HG02588 (cell line): ENCODE measurements at regions not wholly inside any gene's neighbourhood (a gene's known extent, or its start where the extent isn't known, plus 50 kb on each side); places are given as distances from the start of the nearest gene placed in this dataset.
"Not testable (repeated sequence)": the region's sequence is repeated elsewhere in the genome, so short reads cannot be mapped to it uniquely, and the experiment has no call there.

Experiments
- ATAC-seq: cut with Tn5 transposase; IDR thresholded peaks from one replicate; pipeline ENCODE4 v1.9.1; 2021; ENCODE audit warnings: mild to moderate bottlenecking, moderate library complexity; ENCODE audit not compliant: unreplicated experiment

DNA sequence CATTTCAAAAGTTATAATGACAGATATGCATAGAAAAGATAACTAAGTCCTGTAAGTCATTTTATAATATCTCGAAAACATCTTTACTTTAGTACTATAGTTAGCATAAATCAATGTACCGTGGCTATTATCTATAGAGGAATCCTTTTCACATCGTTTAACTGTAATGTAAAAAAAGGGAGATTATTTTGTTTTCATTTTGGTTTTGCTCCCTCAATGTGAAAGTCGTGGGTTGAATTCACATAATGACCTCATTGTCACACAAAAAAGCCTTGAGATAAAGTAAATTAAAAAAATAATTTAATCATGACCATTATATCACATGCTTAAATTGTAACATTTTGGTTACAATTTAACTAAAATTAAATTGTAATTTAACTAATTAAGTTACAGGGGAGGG, 560.5 kb upstream of the POT1 start:
- ATAC-seq, result no peak

DNA sequence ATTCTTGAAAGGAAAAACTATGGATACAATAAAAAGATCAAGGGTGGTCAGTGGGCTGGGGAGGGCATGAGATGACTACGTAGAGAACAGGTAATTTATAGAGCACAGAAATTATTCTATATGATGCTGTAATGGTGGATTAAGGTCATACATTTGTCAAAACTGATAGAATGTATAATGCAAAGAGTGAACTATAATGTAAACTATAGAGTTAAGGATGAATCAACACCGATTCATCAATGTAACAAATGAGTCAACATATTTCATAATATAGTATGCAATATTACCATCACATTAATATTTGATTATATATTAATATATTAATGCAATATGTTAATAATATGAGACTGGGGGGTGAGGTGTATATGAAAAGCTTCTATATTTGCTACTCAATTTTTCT, 555.6 kb upstream of the POT1 start:
- no peak for ATAC-seq

DNA sequence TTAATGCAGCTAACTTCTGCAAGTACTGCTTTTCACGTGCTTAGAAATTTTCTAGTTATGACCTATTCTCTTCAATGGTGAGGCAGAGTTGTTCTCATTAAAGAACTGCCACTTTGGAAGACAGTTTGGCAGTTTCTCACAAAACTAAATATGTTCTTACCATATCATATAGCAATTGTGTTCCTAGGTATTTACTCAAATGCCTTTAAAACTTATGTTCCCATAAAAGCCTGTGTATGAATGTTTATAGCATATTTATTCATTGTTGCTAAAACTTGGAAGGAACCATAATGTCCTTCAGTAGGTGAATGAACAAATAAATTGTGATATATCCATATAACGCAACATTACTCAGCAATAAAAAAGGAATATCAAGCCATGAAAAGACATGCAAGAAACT, 555.1 kb upstream of the POT1 start:
- ATAC-seq, result no peak

DNA sequence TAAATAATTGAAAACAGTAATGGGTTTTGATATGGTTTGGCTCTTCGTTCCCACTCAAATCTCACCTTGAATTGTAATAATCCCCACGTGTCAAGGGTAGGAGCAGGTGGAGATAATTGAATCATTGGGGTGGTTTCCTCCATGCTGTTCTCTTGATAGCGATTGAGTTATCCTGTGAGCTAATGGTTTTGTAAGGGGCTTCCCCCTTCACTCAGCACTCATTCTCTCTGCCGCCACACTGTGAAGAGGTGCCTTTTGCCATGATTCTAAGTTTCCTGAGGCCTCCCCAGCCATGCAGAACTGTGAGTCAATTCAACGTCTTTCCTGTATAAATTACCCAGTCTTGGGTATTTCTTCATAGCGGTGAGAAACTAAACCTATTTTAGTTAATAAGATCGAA, 551.7 kb upstream of the POT1 start:
- ATAC-seq, result no peak

DNA sequence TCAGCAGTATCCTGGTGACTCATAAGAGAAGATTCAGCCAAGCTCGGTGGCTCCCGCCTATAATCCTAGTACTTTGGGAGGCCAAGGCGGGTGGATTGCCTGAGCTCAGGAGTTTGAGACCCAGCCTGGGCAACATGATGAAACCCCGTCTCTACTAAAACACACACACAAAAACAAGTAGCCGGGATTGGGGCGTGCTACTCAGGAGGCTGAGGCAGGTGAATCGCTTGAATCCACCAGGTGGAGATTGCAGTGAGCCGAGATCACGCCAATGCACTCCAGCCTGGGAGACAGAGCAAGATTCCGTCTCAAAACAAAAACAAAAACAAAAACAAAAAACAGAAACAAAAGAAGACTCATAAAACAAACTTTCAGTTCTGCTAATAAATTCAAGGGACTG, 551.1 kb upstream of the POT1 start:
- ATAC-seq, result no peak

DNA sequence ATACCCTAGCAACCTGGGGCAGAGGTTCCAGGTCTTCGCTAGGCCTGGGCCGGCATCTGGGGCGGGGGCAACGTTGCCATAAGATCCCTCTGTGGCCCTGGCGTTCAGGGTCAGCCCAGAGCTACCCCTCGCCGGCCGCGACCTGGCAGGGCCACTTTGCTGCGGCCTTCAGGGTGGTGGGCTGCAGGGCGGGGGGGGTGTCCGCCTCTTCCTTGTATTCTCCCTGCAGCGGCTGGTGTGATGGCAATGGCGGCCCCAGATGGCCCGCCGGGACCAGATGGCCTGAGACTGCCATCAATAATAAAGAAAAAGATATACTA, 539.2 kb upstream of the POT1 start:
- no peak for ATAC-seq

DNA sequence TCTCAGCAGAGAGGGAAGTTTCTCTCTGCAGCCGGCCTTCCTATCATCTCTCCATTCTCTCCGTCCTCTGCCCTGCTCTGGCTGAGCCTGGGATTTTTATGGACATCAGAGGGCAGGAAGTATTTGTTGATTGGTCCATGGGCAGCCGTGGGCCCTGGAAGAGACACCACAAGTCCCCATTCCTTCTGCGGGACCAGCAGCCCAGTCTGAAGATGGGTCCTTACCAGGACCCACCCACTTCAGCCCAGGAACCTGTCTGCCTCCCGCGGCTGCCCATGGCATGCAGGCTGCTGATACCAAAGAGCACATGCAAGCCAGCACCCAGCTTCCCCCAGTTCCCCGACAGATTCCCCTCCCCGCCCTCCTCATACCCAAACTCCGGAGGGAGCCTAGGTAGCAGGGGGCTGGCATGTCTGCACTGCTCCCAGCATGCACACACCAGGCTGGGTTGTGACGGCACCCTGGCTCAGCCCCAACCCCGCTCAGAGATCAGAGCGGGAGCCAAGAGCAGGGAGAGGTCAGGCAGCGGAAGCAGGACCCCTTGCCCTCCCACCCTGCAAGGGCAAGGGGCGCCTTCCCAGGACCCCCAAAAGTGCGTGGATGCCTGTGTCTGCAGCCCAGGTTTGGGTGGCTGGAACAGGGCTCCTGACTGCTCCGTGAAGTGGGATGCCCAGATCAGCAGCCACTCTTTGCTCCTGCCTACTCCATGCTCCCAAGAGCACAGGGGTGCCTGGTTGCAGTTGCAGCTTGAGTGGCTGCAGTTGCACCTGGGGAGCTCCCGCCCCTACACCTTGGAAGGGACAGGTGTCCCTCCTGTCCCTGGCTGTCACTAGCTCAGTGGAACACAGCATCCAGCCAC, 538.6 kb upstream of the POT1 start:
- ATAC-seq, result no peak

DNA sequence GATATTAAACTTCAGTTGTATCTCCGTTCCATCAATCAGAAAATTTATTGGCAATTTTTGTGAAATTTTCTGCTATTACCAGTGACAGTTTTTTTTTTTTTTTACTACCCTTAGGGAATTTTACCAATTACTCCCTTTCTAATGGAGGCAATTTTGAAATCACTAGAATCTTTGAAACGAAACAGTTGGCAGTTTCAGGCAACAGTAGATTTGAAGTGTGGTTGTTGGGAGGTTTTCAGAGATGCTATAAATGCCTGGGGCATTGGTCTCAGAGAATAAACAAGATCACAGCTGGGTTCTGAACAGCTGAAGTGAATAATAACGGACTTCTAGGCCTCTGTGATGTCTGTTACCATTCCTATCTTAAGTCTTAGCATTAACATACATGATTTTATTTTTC, 535.9 kb upstream of the POT1 start:
- no peak for ATAC-seq

DNA sequence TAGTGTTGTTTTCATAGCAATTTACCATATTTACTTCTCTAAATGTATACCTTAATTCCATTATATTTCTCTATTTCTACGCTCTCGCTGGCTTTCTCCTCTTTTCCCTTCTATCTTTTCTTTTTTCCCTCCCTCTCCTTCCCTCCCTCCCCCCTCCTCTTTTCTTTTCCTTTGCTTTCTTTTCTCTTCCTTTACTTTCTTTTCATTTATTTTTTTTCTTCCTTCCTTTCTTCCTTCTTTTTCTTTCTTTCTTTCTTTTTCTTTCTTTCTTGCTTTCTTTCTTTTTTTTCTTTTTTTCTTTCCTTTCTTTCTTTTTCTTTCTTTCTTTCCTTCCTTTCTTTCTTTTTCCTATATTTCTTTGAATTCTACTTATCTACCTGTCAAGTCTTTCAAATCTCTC, 533.0 kb upstream of the POT1 start:
- no peak for ATAC-seq

DNA sequence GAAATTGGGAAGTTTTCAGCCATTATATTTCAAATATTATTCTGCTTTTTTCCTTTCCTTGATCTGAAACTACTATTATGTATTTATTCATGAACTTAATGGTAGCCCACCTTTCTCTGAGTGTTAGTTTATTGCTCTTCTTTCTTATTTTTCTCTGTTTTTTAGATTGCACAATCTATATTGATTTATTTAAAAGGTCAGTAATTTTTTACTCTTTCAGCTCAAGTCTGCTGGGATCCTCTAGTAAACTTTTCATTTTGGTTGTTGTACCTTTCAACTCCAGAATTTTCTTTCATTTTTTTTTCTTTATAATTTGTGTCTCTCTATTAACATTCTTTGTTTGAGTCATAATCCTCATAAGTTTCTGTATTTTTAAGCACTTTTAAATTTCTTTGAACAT, 529.4 kb upstream of the POT1 start:
- no peak for ATAC-seq

DNA sequence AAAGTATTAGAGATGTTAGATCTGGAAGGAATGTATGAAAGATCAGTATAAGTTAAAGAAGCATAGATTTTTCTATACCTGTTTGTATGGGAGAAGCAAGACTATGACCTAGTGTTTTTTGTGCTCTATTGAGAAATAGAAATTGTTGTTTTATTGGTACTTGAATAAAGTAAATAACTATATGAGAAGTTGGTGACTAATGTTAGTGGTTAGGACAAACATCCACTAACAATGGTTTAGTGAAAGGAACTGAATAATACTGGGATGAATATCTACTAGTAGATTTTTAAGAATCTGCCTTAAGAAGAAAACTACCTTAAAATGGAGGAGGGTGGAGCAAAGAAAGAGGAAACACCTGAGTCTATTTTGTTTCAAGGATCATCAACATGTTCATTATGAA, 521.1 kb upstream of the POT1 start:
- no peak for ATAC-seq

DNA sequence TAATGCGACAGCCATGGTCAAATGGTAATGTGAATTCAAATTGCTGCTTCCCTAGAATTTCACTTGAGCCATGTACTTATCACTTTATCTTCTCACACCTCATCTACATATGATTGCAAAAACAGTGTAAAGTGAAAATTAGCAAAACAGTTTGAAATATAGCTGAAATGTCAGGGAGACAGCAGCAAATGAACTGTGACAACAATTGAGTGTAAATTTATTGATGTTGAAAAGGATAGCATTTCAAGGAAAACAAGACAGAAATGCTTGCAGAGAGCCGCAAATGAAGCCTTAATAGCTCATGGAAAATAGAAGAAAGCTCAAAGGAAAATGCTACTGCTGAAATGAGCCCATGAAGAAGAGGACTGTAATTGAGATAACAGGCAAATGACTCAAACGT, 516.2 kb upstream of the POT1 start:
- no peak for ATAC-seq

DNA sequence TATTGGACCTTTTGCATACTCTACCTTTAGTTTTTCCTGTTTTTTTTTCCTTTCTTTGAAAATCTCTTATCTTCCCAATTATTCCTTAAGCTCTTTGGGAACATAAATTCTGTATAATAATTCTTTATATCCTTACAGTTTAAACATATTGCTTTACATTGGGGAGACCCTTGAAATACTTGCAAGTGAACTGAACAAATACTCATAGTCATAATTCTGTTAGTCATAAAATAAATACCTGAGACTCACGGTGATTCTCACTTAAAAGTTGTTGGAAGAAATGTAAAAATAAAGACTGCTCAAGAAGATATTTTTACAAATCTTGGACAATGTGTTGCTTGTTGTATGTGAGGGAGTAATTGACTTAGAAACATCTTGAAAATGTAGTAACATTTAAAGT, 515.2 kb upstream of the POT1 start:
- ATAC-seq, result no peak

DNA sequence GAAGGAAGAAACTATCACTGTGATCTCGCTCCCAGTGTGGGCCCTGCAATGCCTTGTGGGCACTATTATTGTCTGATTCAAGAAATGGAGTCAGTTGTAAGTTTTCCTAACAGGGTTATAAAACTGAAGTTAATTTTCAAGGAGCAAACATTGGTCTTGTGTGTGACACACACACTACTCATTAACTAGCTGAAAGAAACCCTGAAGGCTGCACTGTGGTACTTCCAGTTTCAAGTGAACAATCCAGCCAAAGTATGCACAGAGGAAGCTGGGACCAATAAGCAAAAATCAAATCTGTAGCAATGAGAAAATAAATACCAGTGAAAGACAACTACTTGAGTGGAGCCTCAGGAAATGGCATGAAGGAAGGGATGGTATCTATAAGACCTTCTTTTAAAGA, 506.6 kb upstream of the POT1 start:
- no peak for ATAC-seq

DNA sequence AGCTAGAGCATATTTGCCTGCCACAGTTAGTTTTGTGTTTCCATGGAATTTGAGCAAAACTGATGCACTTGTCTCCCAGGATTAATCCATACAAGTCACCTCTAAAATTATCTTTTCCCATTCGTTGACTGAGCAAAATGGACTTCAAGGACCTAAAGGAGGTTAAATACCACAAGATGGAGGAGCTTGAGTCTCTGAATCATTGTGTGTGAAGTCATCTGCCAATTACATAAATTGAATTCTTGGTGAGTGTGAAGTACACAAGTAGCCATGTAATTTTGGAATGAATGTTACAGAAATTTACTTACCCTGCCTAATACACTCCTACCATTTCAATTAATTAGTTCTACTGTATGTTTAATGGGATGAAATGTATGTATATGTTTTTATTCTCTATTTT, 501.7 kb upstream of the POT1 start:
- ATAC-seq, result no peak

DNA sequence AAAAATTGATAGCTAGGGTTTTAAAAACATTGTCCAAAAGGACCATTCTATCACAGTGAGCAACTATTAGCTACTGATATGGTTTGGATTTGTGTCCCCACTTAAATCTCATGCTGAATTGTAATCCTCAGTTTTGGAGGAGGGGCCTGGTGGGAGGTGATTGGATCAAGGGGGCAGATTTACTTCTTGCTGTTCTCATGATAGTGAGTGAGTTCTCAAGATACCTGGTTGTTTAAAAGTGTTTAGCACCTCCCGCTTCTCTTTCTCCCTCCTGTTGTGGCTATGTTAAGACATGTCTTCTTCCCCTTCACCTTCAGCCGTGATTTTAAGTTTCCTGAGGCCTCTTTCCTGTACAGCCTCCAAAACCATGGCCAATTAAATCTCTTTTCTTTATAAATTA, 500.4 kb upstream of the POT1 start:
- ATAC-seq, result no peak

DNA sequence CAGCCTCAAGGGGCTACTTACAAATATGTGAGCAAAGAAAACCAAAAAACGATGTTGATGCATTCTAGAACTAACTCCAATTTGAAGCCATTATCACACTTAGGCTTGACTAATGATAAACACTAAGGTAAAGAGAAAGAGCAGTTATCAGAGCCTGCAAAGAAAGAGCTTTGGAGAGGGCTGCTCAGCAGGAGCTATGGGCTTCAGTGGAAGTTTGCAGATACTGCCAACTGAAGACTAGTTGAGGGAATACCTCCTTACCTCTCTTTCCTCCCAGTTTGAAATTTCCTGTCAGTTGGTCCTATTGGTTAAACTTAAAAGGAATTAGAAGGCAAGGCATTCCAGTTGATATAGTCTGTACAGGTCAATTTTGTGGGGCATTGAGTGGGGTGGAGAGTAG, 498.1 kb upstream of the POT1 start:
- no peak for ATAC-seq

DNA sequence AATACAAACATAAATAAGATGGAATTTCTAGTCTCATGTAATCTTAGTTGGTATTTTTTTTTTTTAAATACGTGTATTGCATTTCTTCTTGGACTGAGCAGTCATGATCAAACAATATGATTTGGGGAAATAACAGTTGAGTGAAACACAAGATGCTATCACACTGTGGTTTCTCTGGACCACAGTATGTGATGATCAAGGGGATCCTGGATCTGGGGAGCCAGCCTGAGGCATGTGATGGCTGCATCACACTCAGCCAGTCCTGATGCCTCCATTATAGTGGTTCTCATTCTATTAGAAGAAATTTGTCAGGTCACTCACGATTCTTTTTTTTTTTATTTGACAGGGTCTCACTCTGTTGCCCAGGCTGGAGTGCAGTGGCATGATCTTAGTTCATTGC, 495.9 kb upstream of the POT1 start:
- no peak for ATAC-seq

DNA sequence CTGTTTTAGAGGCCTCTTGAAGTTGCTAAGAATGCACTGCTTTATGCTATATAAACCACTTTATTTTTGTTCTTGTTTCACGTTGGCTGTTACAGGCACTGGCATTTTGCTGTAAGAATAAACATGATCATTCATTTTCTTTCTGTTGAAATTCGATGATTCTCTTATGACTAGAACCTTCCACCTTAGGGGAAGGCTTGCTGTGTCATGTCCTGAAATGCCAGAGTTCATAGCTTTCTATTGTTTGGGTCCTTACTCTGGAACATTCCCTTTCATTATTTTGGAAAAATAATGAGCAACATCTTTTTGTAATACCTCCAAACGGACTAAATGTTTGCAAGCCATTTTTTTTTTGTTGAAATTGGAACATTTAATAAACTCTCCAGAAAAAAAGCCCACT, 495.1 kb upstream of the POT1 start:
- no peak for ATAC-seq

DNA sequence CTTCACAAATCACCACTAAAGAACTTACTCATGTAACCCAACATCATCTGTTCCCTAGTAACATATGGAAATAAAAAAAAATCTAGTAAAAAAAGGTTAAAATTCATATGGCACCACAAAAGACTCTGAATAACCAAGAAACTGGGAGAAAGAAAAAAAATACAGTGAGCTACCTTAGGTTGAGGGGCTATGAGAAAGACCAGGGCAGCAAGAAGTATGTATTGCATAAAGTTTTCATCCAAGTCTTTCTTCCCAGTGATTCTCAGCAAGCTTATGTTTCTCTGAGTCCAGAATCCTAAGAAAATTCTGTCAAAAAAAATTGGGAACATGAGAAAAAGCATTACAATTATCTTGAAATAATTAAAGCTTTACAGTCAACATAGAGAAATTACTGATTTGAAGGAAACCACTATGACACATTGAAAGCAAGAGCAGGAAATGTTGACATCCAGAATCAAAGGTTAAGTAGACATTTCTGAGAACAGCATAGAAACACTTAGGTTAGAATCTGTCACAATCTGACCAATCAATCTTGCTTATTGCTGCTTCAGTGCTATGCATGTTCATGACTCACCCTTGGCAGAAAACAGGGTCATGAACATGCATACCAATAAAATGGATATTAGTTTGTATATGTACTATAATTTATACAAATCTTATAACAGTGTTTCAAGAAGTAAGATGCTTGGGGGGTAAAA, 494.0 kb upstream of the POT1 start:
- no peak for ATAC-seq

DNA sequence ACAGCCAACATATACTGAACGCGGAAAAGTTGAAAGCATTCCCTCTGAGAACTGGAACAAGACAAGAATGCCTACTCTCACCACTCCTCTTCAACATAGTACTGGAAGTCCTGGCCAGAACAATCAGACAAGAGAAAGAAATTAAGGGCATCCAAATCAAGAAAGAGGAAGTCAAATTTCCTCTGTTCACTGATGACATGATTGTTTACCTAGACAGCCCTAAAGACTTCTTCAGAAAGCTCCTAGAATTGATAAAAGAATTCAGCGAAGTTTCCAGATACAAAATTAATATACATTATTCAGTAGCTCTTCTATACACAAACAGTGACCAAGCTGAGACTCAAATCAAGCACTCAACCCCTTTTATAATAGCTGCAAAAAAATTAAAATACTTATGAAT, 491.8 kb upstream of the POT1 start:
- ATAC-seq, result not testable (repeated sequence)

DNA sequence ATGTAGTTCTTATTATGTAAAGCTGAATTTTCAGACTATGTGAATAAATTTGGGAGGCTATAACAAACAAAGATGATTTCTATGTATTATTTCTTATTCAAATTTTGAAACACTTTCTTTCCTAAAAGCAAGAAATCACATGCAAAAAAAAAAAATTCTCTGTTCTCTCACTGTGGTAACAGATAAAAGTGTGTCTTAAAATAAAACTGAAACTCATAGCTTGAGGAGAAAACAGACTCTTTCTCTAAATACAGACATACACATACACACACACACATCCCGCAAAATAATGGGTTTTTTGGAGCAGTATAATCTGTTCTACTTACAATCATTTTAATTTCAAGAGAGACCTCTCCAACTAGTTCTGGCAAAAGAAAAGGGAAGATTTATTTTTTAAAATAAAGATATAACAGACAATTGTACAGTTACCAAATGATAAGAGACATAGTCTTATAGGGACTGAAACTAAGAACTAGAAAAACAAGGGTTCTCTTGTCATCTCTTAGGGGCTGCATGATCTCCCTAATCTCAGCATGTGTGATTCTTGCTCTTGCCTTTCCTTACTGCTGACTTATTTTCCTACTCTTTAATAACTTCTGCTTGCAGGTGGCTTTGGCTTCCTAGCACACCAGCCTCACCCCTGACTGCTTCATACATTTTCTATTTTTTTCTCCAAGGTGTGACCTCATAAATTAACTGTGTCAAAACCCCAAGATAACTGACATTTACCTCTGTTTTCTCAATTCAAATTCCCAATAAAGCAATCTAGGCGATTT, 483.5 kb upstream of the POT1 start:
- no peak for ATAC-seq
